Stimulated activated CD8-positive, alpha-beta memory T cell treated with anti-CD3 and anti-CD28 coated beads, Interleukin-15, amount 100 ng/mL, for 4 hours (primary cell): ENCODE measurements at regions not wholly inside any gene's neighbourhood (a gene's known extent, or its start where the extent isn't known, plus 50 kb on each side); places are given as distances from the start of the nearest gene placed in this dataset.

ENCODE experiments used
- DNase-seq, 2 donors: peaks; one replicate each; pipeline ENCODE4 v3.0.0-alpha.2; 2020; ENCODE audit warnings: low read depth in 2 of 2

- no peak for DNase-seq
These were observed 480.2 kb upstream of the ACVR2A start for GRCh38 chr2:147364597-147364996.

DNA sequence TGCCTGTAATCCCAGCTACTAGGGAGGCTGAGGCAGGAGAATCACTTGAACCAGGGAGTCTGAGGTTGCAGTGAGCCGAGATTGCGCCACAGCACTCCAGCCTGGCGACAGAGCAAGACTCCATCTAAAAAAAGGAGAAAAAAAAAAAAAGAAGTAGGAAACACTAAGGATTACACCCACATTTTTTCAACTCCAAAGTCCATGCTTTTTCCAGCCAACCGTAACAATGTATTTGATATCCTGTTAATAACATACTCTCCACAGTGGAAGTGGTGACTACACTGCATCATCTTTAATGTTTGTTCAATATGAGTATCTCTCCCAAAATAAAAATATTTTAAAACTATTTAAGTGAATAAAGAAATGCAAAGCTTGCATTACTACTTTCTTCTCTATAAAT is 481.6 kb upstream of the ACVR2A start:
- no peak for DNase-seq

GRCh38 chr2:147358375-147358774 is 486.5 kb upstream of the ACVR2A start:
- no peak for DNase-seq

GRCh38 chr2:147356157-147356556 is 488.7 kb upstream of the ACVR2A start:
- no peak for DNase-seq

GRCh38 chr2:147355706-147356105 is 489.1 kb upstream of the ACVR2A start:
- no peak for DNase-seq

DNA sequence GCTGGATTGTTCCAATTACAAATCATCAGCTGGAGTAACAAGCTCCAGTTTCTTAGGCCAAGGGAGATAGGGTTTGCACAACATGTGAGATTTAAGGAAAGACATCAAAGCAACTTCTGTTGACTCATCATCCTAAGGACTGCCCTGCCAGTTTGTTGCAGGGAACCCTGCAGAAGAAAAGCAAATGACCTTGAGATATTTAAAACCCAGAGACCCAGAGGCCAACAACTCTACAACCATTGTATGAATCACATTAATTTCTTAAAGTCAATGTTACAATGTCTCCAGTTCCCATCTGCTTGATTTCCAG is 491.8 kb upstream of the ACVR2A start:
- DNase-seq: no peak

DNA sequence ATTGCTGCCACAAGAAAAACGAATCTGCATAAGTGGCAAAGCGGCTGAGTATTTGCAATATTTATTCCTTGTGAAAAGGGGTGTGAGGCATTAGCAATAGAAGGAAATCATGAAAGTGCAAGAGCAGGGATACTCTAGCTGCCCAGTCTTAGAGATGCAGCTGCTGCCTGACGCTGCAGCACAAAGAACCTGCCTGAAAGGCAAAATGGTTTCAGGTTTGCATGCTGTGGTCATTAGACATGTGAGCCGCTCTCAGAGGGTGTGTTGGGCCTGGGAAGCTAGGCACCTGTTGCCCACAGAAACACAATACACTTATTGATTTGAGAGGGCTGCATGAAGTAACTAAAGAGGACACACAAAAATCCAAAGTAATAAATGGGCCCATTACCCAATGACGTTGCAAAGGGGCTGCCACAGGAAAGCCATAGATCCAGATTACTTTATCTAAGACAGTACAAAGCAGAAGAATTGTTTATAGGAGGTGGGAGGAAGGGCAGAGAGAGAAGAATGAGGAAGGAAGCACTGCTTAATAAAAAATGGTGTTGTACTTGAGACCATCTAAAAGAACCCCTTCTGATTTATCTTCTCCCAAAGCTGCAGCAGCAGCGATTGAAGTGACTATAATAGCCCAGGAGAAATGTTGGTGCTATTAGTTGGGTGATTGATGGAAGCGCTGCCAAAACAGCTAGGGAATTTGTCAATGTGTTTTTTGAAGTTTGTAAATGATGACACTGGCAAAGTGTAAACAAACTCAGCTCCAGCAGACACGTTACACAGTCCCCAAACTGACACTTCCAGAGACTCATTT is 492.4 kb upstream of the ACVR2A start:
- DNase-seq: no peak

DNA sequence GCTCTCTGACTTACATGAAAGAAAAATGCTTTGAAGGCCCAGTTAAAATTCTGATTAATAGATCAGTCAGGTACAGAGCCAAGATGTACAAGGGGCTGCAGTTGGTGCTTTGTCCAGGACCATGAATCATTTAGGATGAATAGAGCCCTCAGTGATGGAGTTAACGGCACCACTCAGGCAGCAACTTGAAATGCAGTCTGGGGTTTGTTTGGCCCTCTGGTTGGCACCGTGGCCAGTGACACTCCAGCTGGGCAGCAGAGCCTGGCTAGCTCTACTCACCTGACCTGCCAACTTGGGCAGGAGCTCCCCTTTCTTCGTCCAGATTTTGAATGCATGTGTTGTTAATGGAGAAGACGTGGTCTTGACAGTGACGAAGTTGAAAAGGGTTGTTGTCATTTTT is 493.0 kb upstream of the ACVR2A start:
- DNase-seq: no peak

GRCh38 chr2:147348931-147349555 is 495.8 kb upstream of the ACVR2A start:
- no peak for DNase-seq

GRCh38 chr2:147346142-147346541 is 498.7 kb upstream of the ACVR2A start:
- DNase-seq: no peak

DNA sequence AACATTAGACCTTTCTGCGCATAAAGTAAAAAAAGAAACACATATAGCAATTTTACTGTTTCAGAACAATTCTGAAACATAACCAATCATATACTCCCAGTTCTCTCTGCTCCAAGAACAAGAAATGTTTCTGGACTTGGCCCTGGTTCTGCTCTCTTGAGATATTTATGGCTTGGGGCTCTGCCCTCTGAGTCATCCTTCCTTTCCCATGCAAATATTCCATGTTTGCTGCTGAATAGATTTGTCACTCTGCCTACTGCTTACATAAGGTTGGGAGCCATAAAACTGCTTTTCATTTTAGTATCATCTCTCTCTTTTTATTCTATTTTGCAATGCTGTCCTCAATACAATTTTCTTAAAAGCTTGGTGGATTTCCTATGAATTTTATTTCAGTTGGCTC is 499.6 kb upstream of the ACVR2A start:
- no peak for DNase-seq

GRCh38 chr2:147342329-147342728 is 502.5 kb upstream of the ACVR2A start:
- DNase-seq: no peak

- peak in 1 of 2 donors; percentile 14 for DNase-seq
These were observed 512.9 kb upstream of the ACVR2A start for GRCh38 chr2:147331790-147332419.

GRCh38 chr2:147330925-147331324 is 513.9 kb upstream of the ACVR2A start:
- DNase-seq: no peak

GRCh38 chr2:147327613-147328012 is 517.2 kb upstream of the ACVR2A start:
- no peak for DNase-seq

GRCh38 chr2:147325990-147326389 is 518.8 kb upstream of the ACVR2A start:
- DNase-seq: no peak

DNA sequence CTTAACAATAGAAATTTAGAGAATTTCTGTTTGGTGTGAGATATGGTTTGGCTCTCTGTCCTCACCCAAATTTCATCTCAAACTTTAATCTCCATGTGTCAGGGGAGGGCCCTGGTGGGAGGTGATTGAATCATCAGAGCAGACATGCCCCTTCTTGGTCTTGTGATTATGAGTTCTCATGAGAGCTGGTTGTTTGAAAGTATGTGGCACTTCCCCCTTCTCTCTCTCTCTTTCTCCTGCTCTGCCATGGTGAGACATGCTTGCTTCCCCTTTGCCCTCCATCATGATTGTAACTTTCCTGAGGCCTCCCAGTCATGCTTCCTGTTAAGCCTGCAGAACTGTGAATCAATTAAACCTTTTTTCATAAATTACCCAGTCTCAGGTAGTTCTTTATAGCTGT is 524.7 kb upstream of the ACVR2A start:
- DNase-seq: no peak

GRCh38 chr2:147311058-147311430 is 533.8 kb upstream of the ACVR2A start:
- no peak for DNase-seq

DNA sequence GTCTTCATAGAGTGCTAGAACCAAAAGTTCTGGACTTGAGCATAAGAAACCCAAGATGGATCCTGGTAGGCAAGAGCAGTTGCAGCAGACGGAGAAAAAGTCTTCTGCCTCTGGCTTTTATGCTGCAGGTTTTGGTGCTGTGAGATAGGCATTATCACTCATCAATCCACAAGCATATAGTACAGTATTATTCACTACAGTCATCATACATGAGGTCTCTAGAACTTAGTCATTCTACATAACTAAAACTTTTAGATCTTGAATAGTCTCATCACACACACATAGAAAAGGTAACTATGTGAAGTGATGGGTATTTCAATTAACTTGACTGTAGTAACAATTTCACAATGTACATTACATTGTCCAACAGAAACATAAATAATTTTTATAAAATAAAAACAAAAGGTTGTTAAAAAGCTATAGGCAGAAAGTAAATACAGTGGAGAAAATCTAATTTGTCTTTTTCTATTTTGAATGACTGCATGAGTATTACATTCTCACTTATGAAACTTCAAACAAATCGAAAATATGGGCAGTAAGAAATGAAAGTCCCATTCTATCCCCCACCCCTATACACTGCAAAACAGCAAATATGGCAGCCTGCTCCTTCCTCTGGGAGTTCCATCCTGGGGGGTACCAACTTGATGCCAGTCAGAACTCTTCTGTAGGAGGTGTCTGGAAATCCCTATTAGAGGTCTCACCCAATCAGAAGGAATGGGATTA is 534.3 kb upstream of the ACVR2A start:
- DNase-seq: no peak

GRCh38 chr2:147297820-147298219 is 547.0 kb upstream of the ACVR2A start:
- peak in 1 of 2 donors; percentile 10 for DNase-seq

GRCh38 chr2:147294825-147295392 is 549.9 kb upstream of the ACVR2A start:
- DNase-seq: no peak
